HG02588 (cell line): ENCODE measurements at regions not wholly inside any gene's neighbourhood (a gene's known extent, or its start where the extent isn't known, plus 50 kb on each side); places are given as distances from the start of the nearest gene placed in this dataset.
"Not testable (repeated sequence)": the region's sequence is repeated elsewhere in the genome, so short reads cannot be mapped to it uniquely, and the experiment has no call there.

Experiments
- ATAC-seq: cut with Tn5 transposase; IDR thresholded peaks from one replicate; pipeline ENCODE4 v1.9.1; 2021; ENCODE audit warnings: mild to moderate bottlenecking, moderate library complexity; ENCODE audit not compliant: unreplicated experiment

GRCh38 chr12:127158385-127159061, 1108.4 kb upstream of the TMEM132C start:
- no peak for ATAC-seq

GRCh38 chr12:127161466-127161865, 1105.5 kb upstream of the TMEM132C start:
- ATAC-seq = no peak

- ATAC-seq = no peak
Measured at GRCh38 chr12:127162307-127162706, 1104.7 kb upstream of the TMEM132C start.

- ATAC-seq = no peak
Measured at GRCh38 chr12:127162902-127163301, 1104.1 kb upstream of the TMEM132C start.

- no peak for ATAC-seq
Measured at GRCh38 chr12:127165567-127166392, 1101.2 kb upstream of the TMEM132C start.

GRCh38 chr12:127169321-127170181, 1097.4 kb upstream of the TMEM132C start:
- ATAC-seq = no peak

- ATAC-seq = no peak
Measured at GRCh38 chr12:127170226-127171180, 1096.5 kb upstream of the TMEM132C start.

- no peak for ATAC-seq
Measured at GRCh38 chr12:127172861-127173260, 1094.1 kb upstream of the TMEM132C start.

- ATAC-seq = not testable (repeated sequence)
Measured at GRCh38 chr12:127173971-127174370, 1093.0 kb upstream of the TMEM132C start.

- ATAC-seq = no peak
Measured at GRCh38 chr12:127174881-127175280, 1092.1 kb upstream of the TMEM132C start.

- ATAC-seq = no peak
Measured at GRCh38 chr12:127175361-127175760, 1091.6 kb upstream of the TMEM132C start.

GRCh38 chr12:127176804-127177203, 1090.2 kb upstream of the TMEM132C start:
- no peak for ATAC-seq

- no peak for ATAC-seq
Measured at GRCh38 chr12:127178052-127178451, 1088.9 kb upstream of the TMEM132C start.

GRCh38 chr12:127178463-127178862, 1088.5 kb upstream of the TMEM132C start:
- ATAC-seq = no peak

- ATAC-seq = no peak
Measured at GRCh38 chr12:127179176-127179575, 1087.8 kb upstream of the TMEM132C start.

GRCh38 chr12:127182018-127182417, 1085.0 kb upstream of the TMEM132C start:
- ATAC-seq = no peak

- ATAC-seq = no peak
Measured at GRCh38 chr12:127189992-127190391, 1077.0 kb upstream of the TMEM132C start.

GRCh38 chr12:127191129-127191528, 1075.8 kb upstream of the TMEM132C start:
- no peak for ATAC-seq

- no peak for ATAC-seq
Measured at GRCh38 chr12:127192391-127192790, 1074.6 kb upstream of the TMEM132C start.

GRCh38 chr12:127193341-127193740, 1073.6 kb upstream of the TMEM132C start:
- no peak for ATAC-seq
